GM18873 (cell line): ENCODE measurements at regions not wholly inside any gene's neighbourhood (a gene's known extent, or its start where the extent isn't known, plus 50 kb on each side); places are given as distances from the start of the nearest gene placed in this dataset.

Experiments
- ATAC-seq: cut with Tn5 transposase; IDR thresholded peaks from one replicate; pipeline ENCODE4 v1.9.1; 2021; ENCODE audit warnings: mild to moderate bottlenecking, moderate library complexity, moderate number of reproducible peaks; ENCODE audit not compliant: unreplicated experiment, low FRiP score

DNA sequence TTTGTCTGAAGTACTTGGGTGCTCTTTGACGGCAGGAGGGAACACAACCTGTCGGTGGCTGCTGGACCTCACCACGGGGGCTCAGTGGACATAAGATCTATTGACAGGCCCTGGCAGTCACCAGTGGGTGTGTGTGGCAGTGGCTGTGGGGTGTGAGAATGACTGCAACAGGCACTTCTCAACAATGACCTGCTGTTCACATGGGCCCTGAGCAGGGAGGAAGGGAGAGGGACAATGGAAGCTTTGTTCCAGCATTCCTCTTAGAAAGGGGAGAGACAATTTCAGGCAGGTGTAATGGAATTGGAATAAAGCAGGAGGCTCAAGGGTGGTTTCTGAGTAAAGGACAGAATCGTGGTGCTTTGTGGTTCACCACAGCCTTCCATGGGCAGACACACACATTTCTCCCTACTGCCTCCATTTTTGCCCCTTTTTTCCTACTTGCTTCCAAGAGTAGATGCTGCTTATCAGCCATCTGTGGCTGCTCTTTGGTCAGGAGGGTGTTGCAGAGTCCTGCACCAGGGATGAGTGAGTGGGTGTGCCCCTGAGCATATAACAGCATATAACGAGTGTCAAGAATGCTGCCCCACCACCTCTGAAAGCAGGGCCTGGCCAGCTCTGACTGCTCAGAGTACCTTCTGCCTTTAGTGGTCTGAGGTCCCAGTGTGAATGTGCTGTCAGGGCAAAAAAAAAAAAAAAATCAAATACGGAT, 267.7 kb downstream of the RASSF9 start:
- ATAC-seq = no peak

DNA sequence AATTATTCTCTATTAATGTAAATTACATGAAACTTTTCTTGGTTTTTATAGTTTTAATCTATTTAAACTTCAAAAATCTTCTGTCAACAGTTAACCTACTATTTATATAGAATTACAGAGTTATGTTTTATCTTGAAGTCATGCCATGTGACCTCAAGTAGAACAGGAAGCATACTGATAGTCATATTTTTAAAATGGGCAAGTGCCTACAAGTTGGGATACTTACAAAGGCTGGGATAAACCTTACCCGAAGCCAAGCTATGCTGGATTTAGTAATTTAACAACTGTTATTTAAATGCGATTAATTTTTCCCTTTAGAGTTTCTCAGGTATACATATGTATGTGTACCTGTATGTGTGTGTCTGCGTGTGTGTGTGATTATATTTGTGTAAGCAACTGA, 266.9 kb downstream of the RASSF9 start:
- no peak for ATAC-seq

DNA sequence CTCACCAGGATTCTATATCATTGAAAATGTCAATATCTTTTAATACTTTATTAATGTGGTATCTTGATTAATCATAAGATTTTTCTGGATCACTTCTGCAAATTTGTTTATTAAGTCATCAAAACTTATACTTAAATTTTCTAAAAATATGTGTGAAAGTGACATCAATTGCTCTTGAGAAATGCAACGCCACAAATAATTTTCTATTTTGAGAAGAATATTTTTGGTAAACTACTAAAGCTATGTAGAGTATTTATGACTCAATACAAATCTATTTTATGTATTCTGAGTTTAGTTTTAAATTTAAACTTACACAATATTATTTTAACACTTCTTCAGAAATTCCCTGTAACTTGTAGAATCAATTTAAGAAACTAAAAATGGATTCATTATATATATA, 263.3 kb downstream of the RASSF9 start:
- no peak for ATAC-seq

DNA sequence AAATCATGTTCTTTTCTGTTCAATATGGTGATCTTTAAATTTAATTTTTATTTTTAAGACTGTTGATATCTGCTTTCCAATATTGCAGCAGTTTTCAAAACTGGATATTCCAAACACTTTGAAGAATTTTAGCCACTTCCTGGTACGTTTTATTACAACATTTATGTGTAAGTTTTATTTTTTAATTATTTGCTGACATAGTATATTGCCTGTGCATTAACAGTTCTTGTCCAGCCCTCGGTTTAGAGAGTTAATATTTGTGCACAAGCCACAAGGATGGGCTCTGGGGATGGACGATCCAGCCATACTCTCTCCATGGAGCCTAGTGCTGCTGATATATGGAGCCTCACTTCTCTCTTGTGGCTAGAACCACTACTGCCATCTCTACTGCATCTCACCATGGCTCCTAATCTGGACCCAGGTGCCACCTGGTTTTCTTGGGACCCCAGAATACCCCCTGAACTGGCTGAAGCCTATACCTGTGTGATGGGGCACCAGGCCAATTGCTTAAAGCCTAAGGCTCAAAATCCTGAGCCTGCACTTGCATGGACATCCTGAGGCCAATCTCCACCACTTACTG, 262.5 kb downstream of the RASSF9 start:
- no peak for ATAC-seq

DNA sequence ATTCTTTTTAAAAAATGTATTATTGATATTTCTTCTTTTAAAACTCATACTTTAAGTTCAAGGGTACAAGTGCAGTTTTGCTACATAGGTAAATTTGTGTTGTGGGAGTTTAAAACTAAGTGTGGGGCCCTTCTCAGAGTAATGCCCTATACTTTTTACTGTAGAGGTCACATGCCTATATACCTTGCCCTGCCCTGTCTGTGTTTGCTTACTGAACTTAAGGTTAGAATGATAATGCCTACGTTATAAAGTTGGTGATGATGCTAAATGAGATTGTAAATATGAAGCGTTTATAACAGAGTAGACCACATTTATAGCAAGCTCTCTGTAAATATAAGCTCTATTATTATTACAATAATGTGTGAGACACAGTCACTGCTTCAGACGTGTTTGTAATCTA, 261.9 kb downstream of the RASSF9 start:
- no peak for ATAC-seq

DNA sequence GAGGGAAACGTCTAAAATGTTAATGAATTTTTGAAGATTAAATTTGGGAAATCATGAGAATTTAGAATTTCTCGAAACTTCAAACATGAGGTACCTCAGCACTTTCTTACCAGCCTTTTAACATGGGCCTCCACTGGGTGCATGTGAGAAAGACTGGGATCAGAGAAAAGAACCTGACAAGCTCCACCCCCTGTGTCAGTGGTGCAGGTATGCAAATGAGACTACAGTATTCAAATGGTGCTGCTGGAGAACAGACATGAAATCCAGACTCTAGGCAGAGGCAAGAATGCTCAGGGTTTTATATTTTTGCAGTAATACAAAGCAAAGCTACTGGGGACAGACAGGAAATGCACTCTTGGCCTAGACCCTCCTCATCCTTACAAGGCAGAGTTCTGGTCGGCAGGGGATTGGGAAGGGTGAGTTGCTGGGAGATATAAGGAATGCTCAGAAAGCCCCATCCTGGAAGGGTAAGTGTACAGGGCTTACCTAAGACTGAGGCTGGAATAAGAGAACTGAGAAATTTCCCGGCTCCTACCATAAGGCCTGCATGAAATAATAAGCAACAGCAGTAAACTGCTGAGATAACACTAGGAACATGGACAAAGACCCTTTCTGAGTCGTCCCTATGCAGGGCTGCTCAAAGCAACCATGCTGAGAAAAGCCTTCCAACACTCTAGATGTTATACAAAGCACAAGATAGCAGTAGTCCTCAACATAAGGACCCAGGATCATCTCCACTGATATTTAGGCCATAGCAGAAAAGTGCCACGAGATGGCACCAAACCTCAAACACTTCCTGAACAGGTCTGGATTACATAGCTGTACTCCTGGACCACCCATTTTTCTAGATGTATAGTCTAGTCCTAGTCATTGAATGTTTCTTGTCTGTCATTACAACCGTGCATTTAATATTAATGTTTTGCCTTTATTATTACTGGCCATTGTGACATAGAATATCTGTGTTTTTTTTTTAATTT, 260.8 kb downstream of the RASSF9 start:
- peak; percentile 97 for ATAC-seq

DNA sequence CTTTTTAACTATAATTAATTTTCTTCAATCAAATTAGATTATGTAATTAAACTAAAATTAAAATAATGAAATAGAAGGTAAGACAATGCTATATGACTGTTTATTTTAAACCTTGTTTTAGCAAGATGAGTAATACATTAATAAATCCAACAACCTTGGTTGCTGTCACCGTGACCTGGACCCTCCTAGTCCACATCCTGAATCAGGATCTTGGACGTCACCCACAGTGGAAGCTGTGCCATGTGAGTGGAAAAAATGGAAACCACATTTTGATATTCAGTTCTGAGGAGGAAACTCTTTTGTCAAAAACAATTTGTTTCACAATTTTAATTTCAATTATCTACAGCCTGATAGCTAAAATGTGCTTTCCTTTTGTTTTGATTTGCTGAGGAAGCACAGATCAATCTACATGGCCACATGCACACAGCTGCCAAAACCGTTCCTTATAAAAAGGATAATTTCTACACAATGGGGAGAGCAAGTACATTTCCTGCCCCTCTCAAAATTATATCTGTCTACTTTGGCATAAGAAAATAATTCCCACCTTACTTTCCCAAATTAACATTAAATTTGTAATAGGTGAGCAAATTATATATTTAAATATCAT, 255.5 kb downstream of the RASSF9 start:
- ATAC-seq = no peak

DNA sequence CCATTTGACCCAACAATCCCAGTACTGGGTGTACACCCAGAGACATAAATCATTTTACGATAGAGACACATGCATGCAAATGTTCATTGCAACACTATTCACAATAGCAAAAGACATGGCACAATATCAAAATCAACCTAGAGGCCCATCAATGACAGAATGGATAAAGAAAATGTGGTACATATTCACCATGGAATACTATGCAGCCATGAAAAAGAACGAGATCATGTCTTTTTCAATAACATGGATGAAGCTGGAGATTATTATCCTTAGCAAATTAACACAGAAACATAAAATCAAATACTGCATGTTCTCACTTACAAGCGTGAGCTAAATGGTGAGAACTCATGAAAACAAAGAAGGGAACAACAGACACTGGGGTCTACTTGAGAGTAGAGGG, 249.1 kb downstream of the RASSF9 start:
- no peak for ATAC-seq

DNA sequence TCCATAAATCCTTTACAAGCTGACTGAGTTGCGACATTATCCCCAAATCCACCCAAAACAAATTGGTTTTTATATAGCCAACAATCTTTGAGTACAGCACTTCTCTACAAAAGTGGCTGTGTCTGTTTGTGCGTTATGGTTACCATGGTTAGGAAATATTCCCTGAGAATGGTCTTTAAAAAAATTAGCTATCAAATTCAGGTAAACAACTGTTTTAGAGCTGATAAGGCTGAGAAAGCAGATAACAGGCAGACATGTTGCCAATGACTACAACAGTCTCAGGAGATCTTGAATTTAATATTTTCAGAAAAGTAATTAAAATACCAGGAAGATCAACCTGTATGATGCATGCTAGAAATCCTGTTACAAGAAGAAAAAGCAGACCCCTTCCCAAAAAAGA, 248.0 kb downstream of the RASSF9 start:
- ATAC-seq = no peak

DNA sequence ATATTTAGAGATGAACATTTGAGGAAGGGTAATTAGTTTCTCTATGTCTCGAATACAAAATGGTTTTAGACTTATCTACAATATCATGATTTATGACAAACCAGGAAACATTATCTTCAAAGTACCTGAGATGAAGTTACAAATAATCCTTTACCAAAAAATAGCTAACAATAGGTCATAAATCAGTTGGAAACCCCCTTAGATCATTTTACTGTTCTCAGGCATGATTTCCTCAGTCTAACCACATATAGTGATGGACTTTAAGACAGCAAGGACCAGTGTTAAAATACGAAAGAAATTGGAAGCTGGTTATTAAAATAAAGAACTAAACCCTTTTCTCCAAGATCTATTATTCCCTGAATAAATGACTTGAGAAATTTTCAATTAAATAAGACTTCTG, 235.4 kb downstream of the RASSF9 start:
- ATAC-seq = no peak

DNA sequence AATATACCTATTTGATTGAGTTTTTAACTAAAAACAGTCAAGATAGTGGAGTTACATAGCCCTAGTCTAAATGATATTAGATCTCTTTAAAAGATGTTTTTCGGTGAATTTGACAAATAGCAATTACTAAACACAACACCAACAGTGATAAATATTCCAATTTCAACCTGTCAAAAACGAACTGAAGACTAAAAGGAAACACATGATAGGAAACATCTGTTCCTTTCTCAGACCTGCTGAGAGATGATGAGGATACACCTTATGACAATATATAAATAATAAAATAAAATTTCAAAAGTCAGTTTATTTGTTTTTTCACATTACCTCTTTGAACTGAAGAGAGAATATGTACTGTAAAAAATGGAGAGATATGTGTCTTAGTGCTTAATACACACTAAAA, 232.7 kb downstream of the RASSF9 start:
- ATAC-seq = no peak

DNA sequence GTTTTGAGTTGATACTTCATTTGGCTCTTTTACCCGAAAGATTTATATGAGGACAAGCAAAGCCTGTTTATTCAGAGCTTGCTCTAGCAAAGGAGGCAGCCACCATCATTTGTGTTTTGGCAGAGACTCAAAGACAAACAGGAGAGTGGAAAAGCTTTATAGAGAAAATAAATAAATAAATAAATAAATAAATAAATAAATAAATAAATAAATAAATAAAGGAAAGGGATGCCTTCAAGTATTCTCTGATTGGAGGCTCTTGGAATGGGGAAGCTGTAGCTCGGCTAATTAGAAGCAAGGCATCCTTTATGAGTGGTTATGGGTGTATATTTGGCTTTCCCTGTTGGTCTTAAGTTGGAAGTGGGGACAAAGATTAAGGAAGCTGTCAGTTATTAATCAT, 229.8 kb downstream of the RASSF9 start:
- no peak for ATAC-seq

DNA sequence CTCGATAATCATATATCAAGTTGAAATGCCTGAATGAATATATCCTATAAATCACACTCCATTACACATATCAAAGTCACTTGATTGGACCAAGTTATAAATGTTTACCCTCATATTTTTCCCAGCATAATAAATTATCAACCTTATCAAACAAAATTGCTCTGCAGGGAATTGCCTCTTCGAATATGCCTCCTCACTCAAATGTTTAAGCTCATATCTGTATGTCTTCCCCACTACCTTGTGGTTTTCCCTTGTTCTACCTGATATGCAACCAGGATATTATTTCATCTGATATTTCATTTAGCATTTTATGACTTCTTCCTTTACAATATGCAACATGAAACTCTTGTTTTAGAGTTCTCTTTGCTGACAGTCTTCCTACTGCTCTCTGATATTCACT, 226.4 kb downstream of the RASSF9 start:
- no peak for ATAC-seq

DNA sequence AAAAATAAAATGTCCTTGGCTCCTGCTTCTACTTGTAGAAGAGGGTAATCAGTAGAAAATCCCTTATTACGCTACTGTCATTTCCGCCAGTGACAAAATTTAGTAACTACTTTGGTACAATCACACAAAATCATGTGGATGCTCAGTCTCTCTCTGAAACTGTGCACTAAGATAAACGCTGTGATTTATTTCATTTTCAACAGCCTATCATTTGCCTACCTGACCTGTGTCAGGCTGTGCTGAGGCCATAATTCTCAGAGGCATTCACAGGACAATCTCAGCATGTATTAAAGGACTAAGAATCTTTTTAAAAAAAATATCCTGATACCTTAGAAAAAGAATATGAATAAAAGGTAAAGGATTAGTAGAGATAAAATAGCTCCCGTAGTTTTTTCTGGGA, 226.0 kb downstream of the RASSF9 start:
- ATAC-seq = no peak

DNA sequence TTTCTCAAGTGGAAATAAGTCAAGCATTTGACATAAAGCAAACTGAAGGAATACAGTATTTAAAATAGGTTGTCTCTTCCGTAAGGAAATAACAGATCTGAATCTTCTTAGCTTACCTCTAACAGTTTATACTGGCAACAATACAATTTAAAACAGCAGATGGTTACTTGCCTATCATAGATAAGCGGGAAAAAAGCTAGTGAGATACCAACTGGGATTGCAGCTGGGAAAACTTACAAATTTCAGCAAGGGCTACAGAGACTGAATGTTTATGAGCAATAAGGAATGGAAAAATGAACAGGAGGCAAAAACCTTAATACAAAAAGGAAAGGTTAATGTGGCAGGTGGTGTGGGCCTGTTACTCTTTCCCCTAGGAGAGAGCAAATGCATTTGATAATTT, 220.0 kb downstream of the RASSF9 start:
- ATAC-seq = no peak

DNA sequence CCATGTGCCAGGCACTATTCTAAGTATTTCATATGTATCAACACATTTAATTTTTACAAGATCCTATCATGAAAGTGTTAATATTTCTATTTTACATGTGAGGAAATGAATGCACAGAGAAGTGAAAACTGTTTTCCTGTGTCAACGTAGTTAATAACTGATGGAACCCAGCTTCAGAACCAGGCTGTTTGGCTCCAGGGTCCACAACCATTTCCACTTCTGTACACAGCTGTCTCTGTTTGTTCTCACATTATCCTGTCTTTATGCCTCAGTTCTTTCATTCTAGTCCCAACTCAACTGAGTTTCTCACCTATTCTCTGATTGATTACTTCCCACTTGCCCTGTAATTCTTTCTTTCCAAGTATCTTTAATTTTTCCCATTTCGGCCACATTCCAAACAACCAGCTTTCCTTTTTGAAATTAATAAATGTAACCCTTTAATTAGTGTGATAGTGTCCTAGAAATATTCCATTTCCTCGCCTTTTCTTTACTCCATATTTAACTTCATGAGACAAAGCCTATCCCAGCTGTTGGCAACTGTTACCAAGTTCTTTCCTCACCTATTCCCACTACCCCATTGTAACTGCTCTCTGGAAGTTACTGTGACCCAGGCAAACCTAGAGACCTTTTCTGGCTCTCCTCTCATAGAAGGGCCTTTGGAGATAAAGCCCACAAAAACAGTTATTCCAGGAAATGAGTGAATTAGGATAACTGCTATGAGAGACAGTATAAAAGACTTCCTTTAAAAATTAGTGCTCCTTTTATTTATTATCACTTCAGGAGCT, 218.7 kb downstream of the RASSF9 start:
- ATAC-seq = no peak

DNA sequence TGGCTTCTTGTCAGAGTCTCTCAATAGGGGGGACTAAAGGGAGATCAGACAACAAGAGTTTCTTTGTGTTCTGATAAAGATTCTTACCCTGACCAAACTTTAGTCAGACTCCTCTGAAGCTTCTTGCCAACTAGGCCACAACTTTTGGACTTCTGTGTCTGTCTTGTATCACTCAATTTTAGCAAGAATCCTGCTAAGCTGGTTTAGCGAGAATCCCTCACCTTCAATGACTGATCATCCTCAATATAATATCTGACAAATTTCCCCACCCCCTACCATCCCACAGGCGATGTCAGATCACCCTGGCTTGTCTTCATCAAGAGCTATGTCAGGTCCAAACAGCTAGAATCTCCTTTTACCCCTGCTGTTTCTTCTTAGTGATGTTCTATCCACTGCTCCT, 215.2 kb downstream of the RASSF9 start:
- no peak for ATAC-seq

DNA sequence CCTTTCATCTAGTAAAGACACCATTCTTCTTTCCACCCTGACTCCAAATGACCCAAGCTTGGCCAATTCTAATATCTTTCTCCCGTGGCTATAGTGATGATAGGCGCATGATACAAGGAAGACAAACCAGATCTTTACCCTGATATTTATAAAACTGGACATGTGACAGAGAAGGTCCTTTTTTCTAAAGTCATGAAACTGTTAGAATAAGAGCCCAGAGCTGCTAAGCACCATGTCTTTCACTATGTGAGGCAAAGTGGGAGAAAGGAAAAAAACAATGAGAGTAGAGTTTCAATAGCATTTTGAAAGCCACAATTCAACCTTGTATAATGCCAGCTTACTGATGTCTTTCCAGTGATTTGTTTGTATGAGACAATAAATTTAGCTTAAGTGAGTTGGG, 212.4 kb downstream of the RASSF9 start:
- ATAC-seq = no peak

DNA sequence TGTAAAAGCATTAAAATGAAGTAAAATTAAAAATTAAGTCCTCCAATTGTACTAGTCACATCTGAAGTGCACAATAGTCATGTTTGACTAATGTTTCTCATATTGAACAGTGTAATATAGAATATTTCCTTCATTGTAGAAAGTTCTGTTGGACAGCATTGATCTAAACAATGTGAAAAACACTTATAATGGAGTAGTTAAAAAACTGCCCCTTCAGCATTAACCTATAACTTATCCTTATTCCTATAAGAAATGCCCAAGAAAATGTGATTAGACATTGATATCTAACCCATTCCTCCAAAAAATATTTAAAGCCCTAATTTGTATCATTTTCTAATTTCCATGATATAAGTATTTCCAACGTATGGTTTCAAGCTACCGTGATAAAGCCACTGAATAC, 210.7 kb downstream of the RASSF9 start:
- ATAC-seq = no peak
